Sigmoid colon (tissue), 6 donors: ENCODE measurements at regions not wholly inside any gene's neighbourhood (a gene's known extent, or its start where the extent isn't known, plus 50 kb on each side); places are given as distances from the start of the nearest gene placed in this dataset.

Experiments
- DNase-seq: peaks from one replicate; pipeline ENCODE4 v3.0.0-alpha.2; 2019
- H3K27ac ChIP-seq, 4 donors: fragments of 200-600 bp; sonication (generic); one replicate each; pipeline ENCODE4 v1.5.1; 2016 to 2019; ENCODE audit warnings: mild to moderate bottlenecking in 1 of 4
- H3K27me3 ChIP-seq, 3 donors: fragments of 200-600 bp; sonication (generic); one replicate each; pipeline ENCODE4 v1.5.1; 2019; ENCODE audit warnings: mild to moderate bottlenecking in 1 of 3
- H3K36me3 ChIP-seq, 4 donors: fragments of 200-600 bp; sonication (generic); one replicate each; pipeline ENCODE4 v1.5.1; 2016 to 2019
- H3K4me1 ChIP-seq, 4 donors: fragments of 200-600 bp; sonication (generic); one replicate each; pipeline ENCODE4 v1.5.1; 2017 to 2019
- H3K4me3 ChIP-seq, 4 donors: fragments of 200-600 bp; sonication (generic); one replicate each; pipeline ENCODE4 v1.5.1; 2017 to 2019; ENCODE audit warnings: mild to moderate bottlenecking in 2 of 4, moderate library complexity in 1 of 4
- H3K9me3 ChIP-seq, 4 donors: fragments of 200-600 bp in 3 of 4; sonication (generic) in 3 of 4; one replicate each; pipeline versions ENCODE4 v1.5.1 to v1.6.1; 2013 to 2019
- CTCF ChIP-seq, 4 experiments: fragments of 450-650 bp in 3 of 4; fragments of 200-600 bp in 1 of 4; IDR thresholded peaks; one replicate each; pipeline ENCODE4 v1.5.1; 2016 to 2019; ENCODE audit warnings: antibody characterized with exemption in 4 of 4, mild to moderate bottlenecking in 3 of 4, moderate library complexity in 2 of 4
- EP300 ChIP-seq, 4 donors: sonication (generic); formaldehyde crosslinking; IDR thresholded peaks; one replicate each; pipeline ENCODE4 v1.6.1; 2017; ENCODE audit warnings: antibody characterized with exemption in 4 of 4
- POLR2A ChIP-seq, 2 donors: fragments of 450-650 bp; IDR thresholded peaks; one replicate each; pipeline ENCODE4 v1.6.1; 2016; ENCODE audit warnings: antibody characterized with exemption in 2 of 2, mild to moderate bottlenecking in 2 of 2, moderate library complexity in 2 of 2
- POLR2AphosphoS5 ChIP-seq, 4 donors: sonication (generic); formaldehyde crosslinking; IDR thresholded peaks; one replicate each; pipeline ENCODE4 v1.6.1; 2017; ENCODE audit warnings: antibody characterized with exemption in 4 of 4
- WGBS, 2 donors: extraction: QIAGEN DNeasy Blood & Tissue Kit; methylation state at CpG; one replicate each; pipeline ENCODE4 v1.1.7; 2013; 5-methylcytosine and 5-hydroxymethylcytosine counted together
- intact Hi-C: fragments of 100-400 bp; cut with DNase I; formaldehyde crosslinking; loops from one replicate; pipeline ENCODE4 v1.15.1; 2023
- donor health status: healthy with polysubstance abuse.
- donor health status: healthy.

GRCh38 chr2:23146011-23146410 lies 239.0 kb upstream of the KLHL29 start:
- no peak for TF ChIP-seq POLR2AphosphoS5 (IDR thresholded peaks at IDR 0.05)
- no peak for TF ChIP-seq EP300 (IDR thresholded peaks at IDR 0.05)
- no peak for TF ChIP-seq POLR2A (IDR thresholded peaks at IDR 0.05)
- TF ChIP-seq CTCF (IDR thresholded peaks at IDR 0.05), result no peak
- whole genome bisulfite sequencing, 2 donors, result 95 to 98% methylated on average over 2 of the region's 2 CpGs
- Histone ChIP-seq H3K36me3 (no peaks in the 10 kb centered on the region), H3K27ac (no peak overlapping the region), H3K4me3 (no peak overlapping the region), H3K4me1 (no peaks in the 10 kb centered on the region), H3K9me3 (no peaks in the 10 kb centered on the region), H3K27me3 (no peaks in the 10 kb centered on the region)
- no peak for DNase-seq
- intact Hi-C loops, result no loop called here

DNA sequence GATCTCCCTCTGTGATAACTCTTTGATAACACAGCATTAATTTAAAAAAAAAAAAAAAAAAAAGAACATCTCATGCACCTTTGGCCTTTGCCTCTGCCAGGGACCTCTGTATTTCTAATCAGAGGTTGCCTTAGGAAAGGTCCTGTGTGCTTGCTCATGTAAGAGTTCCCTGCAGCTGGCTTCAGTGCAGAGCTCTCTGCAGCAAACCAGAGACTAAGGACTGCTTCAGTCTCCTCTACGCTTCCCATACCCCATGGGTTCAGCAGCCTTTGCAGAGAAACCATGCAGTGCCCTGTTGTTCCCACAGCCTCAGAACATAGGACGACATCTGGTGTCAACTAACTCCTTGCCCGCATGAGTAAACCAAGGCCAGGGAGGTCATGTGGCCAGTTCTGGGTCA lies 236.6 kb upstream of the KLHL29 start:
- H3K4me1 ChIP-seq, result no peaks in the 10 kb centered on the region
- TF ChIP-seq CTCF (IDR thresholded peaks at IDR 0.05) (no peak), EP300 (IDR thresholded peaks at IDR 0.05) (no peak), POLR2AphosphoS5 (IDR thresholded peaks at IDR 0.05) (no peak), POLR2A (IDR thresholded peaks at IDR 0.05) (no peak)
- no peaks in the 10 kb centered on the region for H3K27me3 ChIP-seq
- no peak for DNase-seq
- H3K4me3 ChIP-seq, result no peak overlapping the region
- H3K9me3 ChIP-seq, result no peaks in the 10 kb centered on the region
- H3K27ac ChIP-seq, result no peak overlapping the region
- intact Hi-C loops, result no loop called here
- 88 to 95% methylated on average over 3 of the region's 3 CpGs for WGBS, 2 donors
- no peaks in the 10 kb centered on the region for H3K36me3 ChIP-seq

GRCh38 chr2:23149777-23150176 lies 235.2 kb upstream of the KLHL29 start:
- 65 to 74% methylated on average over 2 of the region's 2 CpGs for WGBS, 2 donors
- Histone ChIP-seq H3K9me3 (no peaks in the 10 kb centered on the region), H3K4me1 (no peaks in the 10 kb centered on the region), H3K27me3 (no peaks in the 10 kb centered on the region), H3K27ac (no peak overlapping the region), H3K36me3 (no peaks in the 10 kb centered on the region), H3K4me3 (no peak overlapping the region)
- intact Hi-C loops, result no loop called here
- DNase-seq, result no peak
- TF ChIP-seq CTCF (IDR thresholded peaks at IDR 0.05), result no peak
- TF ChIP-seq POLR2AphosphoS5 (IDR thresholded peaks at IDR 0.05), result no peak
- no peak for TF ChIP-seq POLR2A (IDR thresholded peaks at IDR 0.05)
- TF ChIP-seq EP300 (IDR thresholded peaks at IDR 0.05), result no peak

DNA sequence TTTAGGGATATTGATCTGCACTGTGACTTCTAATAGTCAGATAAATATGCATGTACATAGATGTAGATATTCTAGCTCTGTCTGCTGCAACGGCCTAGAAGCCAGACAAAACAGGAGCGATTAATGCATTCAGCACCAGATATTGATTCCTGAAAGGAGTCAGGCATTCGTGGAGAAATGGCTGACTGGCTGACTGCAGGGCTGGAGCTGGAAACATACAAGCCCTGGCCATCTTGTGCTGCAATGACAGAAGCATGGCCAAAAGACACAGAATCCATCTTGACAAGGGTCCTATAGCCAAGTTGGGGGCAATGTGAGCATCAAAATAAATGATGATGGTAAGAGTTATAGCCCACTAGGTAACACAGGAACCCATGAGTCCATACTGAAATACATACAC lies 231.5 kb upstream of the KLHL29 start:
- TF ChIP-seq POLR2A (IDR thresholded peaks at IDR 0.05) (no peak), CTCF (IDR thresholded peaks at IDR 0.05) (no peak), POLR2AphosphoS5 (IDR thresholded peaks at IDR 0.05) (no peak), EP300 (IDR thresholded peaks at IDR 0.05) (no peak)
- intact Hi-C loops, result no loop called here
- no peak for DNase-seq

GRCh38 chr2:23155022-23155421 lies 230.0 kb upstream of the KLHL29 start:
- intact Hi-C loops, result no loop called here
- 57 to 79% methylated on average over 4 of the region's 4 CpGs for WGBS, 2 donors
- H3K36me3 ChIP-seq, result no peaks in the 10 kb centered on the region
- peaks cover 0 to 14% (median 12%) of the 10 kb centered on the region in 4 donors for H3K4me1 ChIP-seq
- TF ChIP-seq CTCF (IDR thresholded peaks at IDR 0.05) (no peak), POLR2AphosphoS5 (IDR thresholded peaks at IDR 0.05) (no peak), EP300 (IDR thresholded peaks at IDR 0.05) (no peak), POLR2A (IDR thresholded peaks at IDR 0.05) (no peak)
- no peaks in the 10 kb centered on the region for H3K9me3 ChIP-seq
- H3K27me3 ChIP-seq, result no peaks in the 10 kb centered on the region
- H3K27ac ChIP-seq, result no peak overlapping the region
- no peak overlapping the region for H3K4me3 ChIP-seq
- DNase-seq, result no peak

More for the DNA sequence above, 231.5 kb upstream of the KLHL29 start:
- Histone ChIP-seq H3K4me1 (peaks cover 0 to 12% (median 11%) of the 10 kb centered on the region in 4 donors), H3K4me3 (no peak overlapping the region), H3K27ac (no peak overlapping the region), H3K27me3 (no peaks in the 10 kb centered on the region), H3K36me3 (no peaks in the 10 kb centered on the region), H3K9me3 (no peaks in the 10 kb centered on the region)
- WGBS, 2 donors, result 89 to 90% methylated on average over 3 of the region's 3 CpGs
